Testis (tissue), 2 donors: ENCODE measurements at regions not wholly inside any gene's neighbourhood (a gene's known extent, or its start where the extent isn't known, plus 50 kb on each side); places are given as distances from the start of the nearest gene placed in this dataset.

Experiments
- POLR2A ChIP-seq: fragments of 450-650 bp; IDR thresholded peaks from one replicate; pipeline ENCODE4 v1.6.1; 2017; ENCODE audit warnings: antibody characterized with exemption, mild to moderate bottlenecking, moderate library complexity
- TF ChIP-seq, protein P1 (sequence below), 3 experiments: fragments of 450-650 bp in 2 of 3; fragments of 200-600 bp in 1 of 3; sonication (generic) in 1 of 3; IDR thresholded peaks; one replicate each; pipeline ENCODE4 v1.5.1; 2016 to 2019; ENCODE audit warnings: antibody characterized with exemption in 3 of 3, mild to moderate bottlenecking in 2 of 3, moderate library complexity in 1 of 3

DNA sequence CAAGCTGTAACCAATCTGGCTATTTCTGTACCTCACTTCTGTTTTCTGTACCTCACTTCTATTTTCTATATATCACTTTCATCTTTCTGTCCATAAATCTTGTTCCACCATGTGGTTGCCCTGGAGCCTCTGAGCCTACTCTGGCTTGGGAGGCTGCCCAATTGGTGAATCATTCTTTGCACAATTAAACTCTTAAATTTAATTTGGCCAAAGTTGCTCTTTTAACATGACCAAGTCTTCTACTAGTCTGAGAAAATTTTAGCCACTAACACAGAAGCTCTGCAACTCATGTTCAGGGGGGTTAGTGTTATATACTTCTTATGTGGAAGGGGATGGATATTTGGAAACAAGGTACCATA is 503.5 kb downstream of the KIF20B start:
- TF ChIP-seq, protein P1, sequence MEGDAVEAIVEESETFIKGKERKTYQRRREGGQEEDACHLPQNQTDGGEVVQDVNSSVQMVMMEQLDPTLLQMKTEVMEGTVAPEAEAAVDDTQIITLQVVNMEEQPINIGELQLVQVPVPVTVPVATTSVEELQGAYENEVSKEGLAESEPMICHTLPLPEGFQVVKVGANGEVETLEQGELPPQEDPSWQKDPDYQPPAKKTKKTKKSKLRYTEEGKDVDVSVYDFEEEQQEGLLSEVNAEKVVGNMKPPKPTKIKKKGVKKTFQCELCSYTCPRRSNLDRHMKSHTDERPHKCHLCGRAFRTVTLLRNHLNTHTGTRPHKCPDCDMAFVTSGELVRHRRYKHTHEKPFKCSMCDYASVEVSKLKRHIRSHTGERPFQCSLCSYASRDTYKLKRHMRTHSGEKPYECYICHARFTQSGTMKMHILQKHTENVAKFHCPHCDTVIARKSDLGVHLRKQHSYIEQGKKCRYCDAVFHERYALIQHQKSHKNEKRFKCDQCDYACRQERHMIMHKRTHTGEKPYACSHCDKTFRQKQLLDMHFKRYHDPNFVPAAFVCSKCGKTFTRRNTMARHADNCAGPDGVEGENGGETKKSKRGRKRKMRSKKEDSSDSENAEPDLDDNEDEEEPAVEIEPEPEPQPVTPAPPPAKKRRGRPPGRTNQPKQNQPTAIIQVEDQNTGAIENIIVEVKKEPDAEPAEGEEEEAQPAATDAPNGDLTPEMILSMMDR (IDR thresholded peaks at IDR 0.05), result no peak
- no peak for TF ChIP-seq POLR2A
